Breast epithelium (tissue), 4 donors: ENCODE measurements at regions not wholly inside any gene's neighbourhood (a gene's known extent, or its start where the extent isn't known, plus 50 kb on each side); places are given as distances from the start of the nearest gene placed in this dataset.

ENCODE experiments used
- DNase-seq, 2 donors: peaks; one replicate each; pipeline ENCODE4 v3.0.0-alpha.2; 2019; ENCODE audit warnings: low spot score in 2 of 2
- H3K27ac ChIP-seq, 2 donors: fragments of 200-600 bp; sonication (generic) in 1 of 2; one replicate each; pipeline ENCODE4 v1.5.1; 2016 to 2019; ENCODE audit warnings: mild to moderate bottlenecking in 1 of 2
- H3K27me3 ChIP-seq, 2 donors: fragments of 200-600 bp; sonication (generic) in 1 of 2; one replicate each; pipeline versions ENCODE4 v1.5.1 to v1.6.0; 2017 to 2019; ENCODE audit warnings: control low read depth in 1 of 2, mild to moderate bottlenecking in 1 of 2
- H3K36me3 ChIP-seq: fragments of 200-600 bp; one replicate; pipeline ENCODE4 v1.5.1; 2019
- H3K4me1 ChIP-seq, 2 donors: fragments of 200-600 bp; sonication (generic); one replicate each; pipeline ENCODE4 v1.5.1; 2016 to 2019; ENCODE audit warnings: control low read depth in 1 of 2
- H3K4me3 ChIP-seq, 3 donors: fragments of 200-600 bp; sonication (generic); 1 replicate in 2 of 3; 2 replicates in 1 of 3; pipeline ENCODE4 v1.5.1; 2016 to 2019; ENCODE audit warnings: mild to moderate bottlenecking in 3 of 3, moderate library complexity in 2 of 3
- H3K9me3 ChIP-seq, 2 donors: fragments of 200-600 bp; sonication (generic) in 1 of 2; one replicate each; pipeline ENCODE4 v1.5.1; 2016 to 2019; ENCODE audit warnings: control low read depth in 1 of 2
- CTCF ChIP-seq, 3 donors: fragments of 450-650 bp; IDR thresholded peaks; one replicate each; pipeline ENCODE4 v1.5.1; 2016 to 2017; ENCODE audit warnings: antibody characterized with exemption in 3 of 3, mild to moderate bottlenecking in 3 of 3, moderate library complexity in 3 of 3
- POLR2A ChIP-seq: fragments of 450-650 bp; IDR thresholded peaks from one replicate; pipeline ENCODE4 v1.6.1; 2016; ENCODE audit warnings: antibody characterized with exemption, mild to moderate bottlenecking, moderate library complexity
- POLR2AphosphoS5 ChIP-seq, 3 donors: sonication (generic); formaldehyde crosslinking; IDR thresholded peaks; one replicate each; pipeline ENCODE4 v1.6.1; 2017; ENCODE audit warnings: antibody characterized with exemption in 3 of 3
- intact Hi-C: fragments of 100-400 bp; cut with DNase I; formaldehyde crosslinking; loops from one replicate; pipeline ENCODE4 v1.15.1; 2023; ENCODE audit warnings: low total_unique reads

GRCh38 chr10:120685136-120685535 is 166.0 kb upstream of the WDR11 start:
- Histone ChIP-seq H3K4me1 (no peaks in the 10 kb centered on the region), H3K27me3 (no peaks in the 10 kb centered on the region), H3K27ac (no peak overlapping the region), H3K9me3 (no peaks in the 10 kb centered on the region), H3K36me3 (no peaks in the 10 kb centered on the region), H3K4me3 (no peak overlapping the region)
- DNase-seq = no peak
- intact Hi-C loops = no loop called here
- no peak for TF ChIP-seq POLR2AphosphoS5 (IDR thresholded peaks at IDR 0.05)
- TF ChIP-seq POLR2A = no peak
- no peak for TF ChIP-seq CTCF (IDR thresholded peaks at IDR 0.05)

GRCh38 chr10:120688928-120689327 is 162.2 kb upstream of the WDR11 start:
- Histone ChIP-seq H3K4me1 (no peaks in the 10 kb centered on the region), H3K9me3 (no peaks in the 10 kb centered on the region), H3K27me3 (no peaks in the 10 kb centered on the region), H3K4me3 (no peak overlapping the region), H3K27ac (no peak overlapping the region), H3K36me3 (no peaks in the 10 kb centered on the region)
- TF ChIP-seq POLR2A (no peak), POLR2AphosphoS5 (IDR thresholded peaks at IDR 0.05) (no peak), CTCF (IDR thresholded peaks at IDR 0.05) (no peak)
- DNase-seq = no peak
- intact Hi-C loops = no loop called here

GRCh38 chr10:120689777-120690529 is 161.2 kb upstream of the WDR11 start:
- no peak overlapping the region for H3K27ac ChIP-seq
- TF ChIP-seq POLR2A = no peak
- TF ChIP-seq POLR2AphosphoS5 (IDR thresholded peaks at IDR 0.05) = no peak
- no peak for TF ChIP-seq CTCF (IDR thresholded peaks at IDR 0.05)
- intact Hi-C loops = no loop called here
- H3K36me3 ChIP-seq = no peaks in the 10 kb centered on the region
- DNase-seq = no peak
- no peaks in the 10 kb centered on the region for H3K27me3 ChIP-seq
- no peak overlapping the region for H3K4me3 ChIP-seq
- H3K9me3 ChIP-seq = no peaks in the 10 kb centered on the region
- H3K4me1 ChIP-seq = no peaks in the 10 kb centered on the region

GRCh38 chr10:120691625-120692024 is 159.5 kb upstream of the WDR11 start:
- H3K27ac ChIP-seq = no peak overlapping the region
- peaks cover 0 to 4% of the 10 kb centered on the region in 2 donors for H3K9me3 ChIP-seq
- no peaks in the 10 kb centered on the region for H3K27me3 ChIP-seq
- H3K4me3 ChIP-seq = peak overlapping the region in 1 of 3 donors; percentile 35
- intact Hi-C loops = no loop called here
- TF ChIP-seq CTCF (IDR thresholded peaks at IDR 0.05) (no peak), POLR2AphosphoS5 (IDR thresholded peaks at IDR 0.05) (no peak), POLR2A (no peak)
- DNase-seq = no peak
- H3K36me3 ChIP-seq = no peaks in the 10 kb centered on the region
- no peaks in the 10 kb centered on the region for H3K4me1 ChIP-seq

GRCh38 chr10:120700426-120700825 is 150.7 kb upstream of the WDR11 start:
- Histone ChIP-seq H3K4me3 (no peak overlapping the region), H3K36me3 (no peaks in the 10 kb centered on the region), H3K27ac (no peak overlapping the region), H3K4me1 (no peaks in the 10 kb centered on the region), H3K27me3 (no peaks in the 10 kb centered on the region), H3K9me3 (peaks cover 5 to 31% of the 10 kb centered on the region in 2 donors)
- no peak for TF ChIP-seq POLR2AphosphoS5 (IDR thresholded peaks at IDR 0.05)
- TF ChIP-seq POLR2A = no peak
- no peak for TF ChIP-seq CTCF (IDR thresholded peaks at IDR 0.05)
- intact Hi-C loops = no loop called here
- DNase-seq = no peak
